ENCODE measurements at regions not wholly inside any gene's neighbourhood (a gene's known extent, or its start where the extent isn't known, plus 50 kb on each side); places are given as distances from the start of the nearest gene placed in this dataset.

DNA sequence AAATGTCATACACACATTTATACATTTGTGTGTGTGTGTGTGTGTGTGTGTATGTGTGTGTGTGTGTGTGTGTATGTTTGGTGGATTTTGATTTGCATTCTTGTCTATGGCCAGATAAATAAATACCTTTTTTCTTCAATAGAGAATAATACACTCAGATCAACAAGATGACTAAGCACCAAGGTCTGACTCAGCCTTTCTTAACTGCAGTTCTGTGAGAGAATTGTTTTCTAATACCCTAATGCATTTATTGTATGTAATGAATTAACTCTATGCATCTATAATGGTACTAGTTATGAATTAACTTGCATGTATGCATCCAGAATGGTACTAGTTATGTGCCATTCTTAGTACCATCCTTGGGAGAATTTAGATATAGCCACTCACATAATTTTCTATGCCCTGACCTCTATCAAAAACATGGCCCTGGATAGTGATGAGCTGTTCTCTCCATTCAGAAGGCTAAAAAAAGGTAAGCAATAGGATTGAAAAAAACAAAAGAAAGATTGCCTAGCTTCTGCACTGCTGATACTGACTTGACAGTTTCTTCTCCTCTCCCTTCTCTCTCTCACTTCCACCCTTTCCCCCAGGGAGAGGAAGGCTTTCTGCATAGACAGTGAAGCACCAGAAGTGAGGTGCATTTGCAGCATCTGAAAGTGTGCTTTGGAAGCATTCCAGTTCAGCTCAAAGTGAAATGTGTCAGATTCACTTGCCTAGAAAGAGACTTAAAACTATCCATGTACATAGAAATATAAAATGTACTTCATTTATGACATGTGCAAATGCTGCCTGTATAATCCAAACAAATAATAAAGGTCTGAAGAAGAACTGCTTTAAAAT lies 55.1 kb upstream of the CCDC112 start:
- TF ChIP-seq, protein P1, sequence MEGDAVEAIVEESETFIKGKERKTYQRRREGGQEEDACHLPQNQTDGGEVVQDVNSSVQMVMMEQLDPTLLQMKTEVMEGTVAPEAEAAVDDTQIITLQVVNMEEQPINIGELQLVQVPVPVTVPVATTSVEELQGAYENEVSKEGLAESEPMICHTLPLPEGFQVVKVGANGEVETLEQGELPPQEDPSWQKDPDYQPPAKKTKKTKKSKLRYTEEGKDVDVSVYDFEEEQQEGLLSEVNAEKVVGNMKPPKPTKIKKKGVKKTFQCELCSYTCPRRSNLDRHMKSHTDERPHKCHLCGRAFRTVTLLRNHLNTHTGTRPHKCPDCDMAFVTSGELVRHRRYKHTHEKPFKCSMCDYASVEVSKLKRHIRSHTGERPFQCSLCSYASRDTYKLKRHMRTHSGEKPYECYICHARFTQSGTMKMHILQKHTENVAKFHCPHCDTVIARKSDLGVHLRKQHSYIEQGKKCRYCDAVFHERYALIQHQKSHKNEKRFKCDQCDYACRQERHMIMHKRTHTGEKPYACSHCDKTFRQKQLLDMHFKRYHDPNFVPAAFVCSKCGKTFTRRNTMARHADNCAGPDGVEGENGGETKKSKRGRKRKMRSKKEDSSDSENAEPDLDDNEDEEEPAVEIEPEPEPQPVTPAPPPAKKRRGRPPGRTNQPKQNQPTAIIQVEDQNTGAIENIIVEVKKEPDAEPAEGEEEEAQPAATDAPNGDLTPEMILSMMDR (IDR thresholded peaks at IDR 0.05), result no peak
- no peak for TF ChIP-seq POLR2A (IDR thresholded peaks at IDR 0.05)

Data from testis (tissue), 2 donors.